ENCODE measurements at regions not wholly inside any gene's neighbourhood (a gene's known extent, or its start where the extent isn't known, plus 50 kb on each side); places are given as distances from the start of the nearest gene placed in this dataset.

DNA sequence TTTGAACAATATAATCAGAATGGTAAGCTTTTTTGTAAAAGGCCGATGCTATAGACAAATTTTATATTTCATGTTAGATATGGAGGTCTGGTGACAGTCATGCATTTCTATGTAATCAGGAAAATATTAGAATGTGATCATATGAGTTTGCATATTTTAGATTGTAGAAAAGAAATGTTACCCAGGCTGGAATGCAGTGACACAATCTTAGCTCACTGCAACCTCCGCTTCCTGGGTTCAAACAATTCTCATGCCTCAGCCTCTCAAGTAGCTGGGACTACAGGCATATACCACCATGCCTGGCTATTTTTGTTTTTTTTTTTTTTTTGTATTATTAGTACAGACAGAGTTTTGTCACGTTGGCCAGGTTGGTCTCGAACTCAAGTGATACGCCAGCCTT, 152.0 kb downstream of the LMLN start:
- in situ Hi-C loops (cut with MboI; ENCODE audit: low sequenced_read_pairs) = no loop called here
- no peak overlapping the region for H3K4me3 ChIP-seq (ENCODE audit: insufficient read depth, low read depth, low read length)
- 86% methylated on average over 1 of the region's 5 CpGs; no CpG with 5 or more reads in 1 of the 2 experiments for WGBS, 2 experiments (ENCODE audit: extremely low coverage in 2 of 2, insufficient read length in 1 of 2)
- H3K4me2 ChIP-seq (ENCODE audit: low read depth, low read length) = no peak overlapping the region
- no peak overlapping the region for H2BK5ac ChIP-seq (ENCODE audit: low read depth, low read length, poor library complexity, severe bottlenecking)
- no peak overlapping the region for H3K9ac ChIP-seq (ENCODE audit: low read depth, low read length)
- DNase-seq = no peak
- no peak overlapping the region for H3K23ac ChIP-seq (ENCODE audit: low read depth, low read length)
- no peak for TF ChIP-seq MAZ (IDR thresholded peaks at IDR 0.05; ENCODE audit: borderline replicate concordance, low read depth, low read length)
- TF ChIP-seq CEBPB (IDR thresholded peaks at IDR 0.05; ENCODE audit: low read depth, low read length) = no peak
- TF ChIP-seq SMC3 (IDR thresholded peaks at IDR 0.05; ENCODE audit: low read depth, low read length) = no peak
- no peak for TF ChIP-seq CTCF (conservative IDR thresholded peaks at IDR 0.05; ENCODE audit: low read depth, low read length)
- TF ChIP-seq CHD1 (IDR thresholded peaks at IDR 0.05; ENCODE audit: low read depth, low read length) = no peak
- TF ChIP-seq RAD21 (IDR thresholded peaks at IDR 0.05; ENCODE audit: low read length) = no peak
- TF ChIP-seq, protein P1, sequence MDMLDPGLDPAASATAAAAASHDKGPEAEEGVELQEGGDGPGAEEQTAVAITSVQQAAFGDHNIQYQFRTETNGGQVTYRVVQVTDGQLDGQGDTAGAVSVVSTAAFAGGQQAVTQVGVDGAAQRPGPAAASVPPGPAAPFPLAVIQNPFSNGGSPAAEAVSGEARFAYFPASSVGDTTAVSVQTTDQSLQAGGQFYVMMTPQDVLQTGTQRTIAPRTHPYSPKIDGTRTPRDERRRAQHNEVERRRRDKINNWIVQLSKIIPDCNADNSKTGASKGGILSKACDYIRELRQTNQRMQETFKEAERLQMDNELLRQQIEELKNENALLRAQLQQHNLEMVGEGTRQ (IDR thresholded peaks at IDR 0.05; ENCODE audit: low read depth, low read length) = no peak
- TF ChIP-seq RFX5 (IDR thresholded peaks at IDR 0.05; ENCODE audit: low read depth, low read length) = no peak
- TF ChIP-seq RCOR1 (IDR thresholded peaks at IDR 0.05; ENCODE audit: insufficient replicate concordance, low read length) = no peak
- TF ChIP-seq, protein P2, sequence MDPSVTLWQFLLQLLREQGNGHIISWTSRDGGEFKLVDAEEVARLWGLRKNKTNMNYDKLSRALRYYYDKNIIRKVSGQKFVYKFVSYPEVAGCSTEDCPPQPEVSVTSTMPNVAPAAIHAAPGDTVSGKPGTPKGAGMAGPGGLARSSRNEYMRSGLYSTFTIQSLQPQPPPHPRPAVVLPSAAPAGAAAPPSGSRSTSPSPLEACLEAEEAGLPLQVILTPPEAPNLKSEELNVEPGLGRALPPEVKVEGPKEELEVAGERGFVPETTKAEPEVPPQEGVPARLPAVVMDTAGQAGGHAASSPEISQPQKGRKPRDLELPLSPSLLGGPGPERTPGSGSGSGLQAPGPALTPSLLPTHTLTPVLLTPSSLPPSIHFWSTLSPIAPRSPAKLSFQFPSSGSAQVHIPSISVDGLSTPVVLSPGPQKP (IDR thresholded peaks at IDR 0.05; ENCODE audit: borderline replicate concordance, low read depth, low read length) = no peak
- TF ChIP-seq FOS (IDR thresholded peaks at IDR 0.05; ENCODE audit: low read depth, low read length) = no peak
- no peak for TF ChIP-seq POLR2A (IDR thresholded peaks at IDR 0.05; ENCODE audit: low read depth, low read length)
- POLR2A ChIA-PET (ENCODE audit: unreplicated experiment) = no interaction called here
- no peaks in the 10 kb centered on the region for H4K20me1 ChIP-seq (ENCODE audit: insufficient read depth, low read length)
- intact Hi-C loops (cut with micrococcal nuclease) = no loop called here
- peaks cover 49% of the 10 kb centered on the region for H3K27me3 ChIP-seq (ENCODE audit: control insufficient read depth, insufficient read depth, low read length)
- H4K8ac ChIP-seq (ENCODE audit: low read depth in 2 of 2, low read length in 2 of 2) = no peak overlapping the region
- H3K27ac ChIP-seq (ENCODE audit: insufficient read depth, low read length) = no peak overlapping the region
- dilution Hi-C loops (cut with HindIII; ENCODE audit: low sequenced_read_pairs, unreplicated experiment) = no loop called here
- H3K18ac ChIP-seq (ENCODE audit: low read depth, low read length) = no peak overlapping the region
- H3K4me1 ChIP-seq (ENCODE audit: control insufficient read depth, insufficient read depth, low read length) = no peaks in the 10 kb centered on the region
- no peak overlapping the region for H3K56ac ChIP-seq (ENCODE audit: extremely low read depth, insufficient read depth, low read length)
- ATAC-seq (ENCODE audit: low read depth) = no peak
- BruUV-seq (replicated peaks) = no TSS peak
- H3K14ac ChIP-seq (replicated peaks; ENCODE audit: low read depth, low read length) = no peak overlapping the region
- CTCF ChIA-PET = no interaction called here
- H2AK9ac ChIP-seq (replicated peaks; ENCODE audit: low read depth, low read length, poor library complexity) = no peak overlapping the region
- H4K91ac ChIP-seq (ENCODE audit: insufficient read depth, low read depth, low read length) = no peak overlapping the region
- no peaks in the 10 kb centered on the region for H3K36me3 ChIP-seq (ENCODE audit: control insufficient read depth, insufficient read depth, low read length)
- no peaks in the 10 kb centered on the region; the same call in 1 of the 2 replicates for H3K9me3 ChIP-seq (ENCODE audit: control insufficient read depth, insufficient read depth, low read length)
- no peak overlapping the region for H2BK15ac ChIP-seq (ENCODE audit: low read depth, low read length)
- H2BK20ac ChIP-seq (ENCODE audit: low read depth, low read length) = no peak overlapping the region
- H3K79me1 ChIP-seq (ENCODE audit: low read depth in 1 of 2, low read length in 2 of 2) = no peaks in the 10 kb centered on the region
- no peak overlapping the region for H4K5ac ChIP-seq (ENCODE audit: low read depth, low read length)
- H3K4ac ChIP-seq (ENCODE audit: low read depth, low read length) = no peak overlapping the region
- no peak overlapping the region for H2AK5ac ChIP-seq (ENCODE audit: low read depth, low read length)
- no peak overlapping the region for H2AFZ ChIP-seq (replicated peaks; ENCODE audit: low read length, poor library complexity)
- H2BK120ac ChIP-seq (ENCODE audit: low read depth, low read length) = no peak overlapping the region
- no peaks in the 10 kb centered on the region for H3K9me1 ChIP-seq (ENCODE audit: insufficient read depth, low read length)
